Left lung (tissue), 4 donors: ENCODE measurements at regions not wholly inside any gene's neighbourhood (a gene's known extent, or its start where the extent isn't known, plus 50 kb on each side); places are given as distances from the start of the nearest gene placed in this dataset.

ENCODE experiments used
- ATAC-seq: fragments of 200-7000 bp; cut with Tn5 transposase; one replicate; pipeline ENCODE4 v1.9.1; 2020; ENCODE audit warnings: moderate library complexity
- DNase-seq, 4 donors: peaks; one replicate each; pipeline ENCODE4 v3.0.0-alpha.2; 2013 to 2020
- H3K27ac ChIP-seq, 2 donors: fragments of 200-600 bp; sonication (generic) in 1 of 2; one replicate each; pipeline versions ENCODE4 v1.5.0 to v1.8.0; 2020 to 2021
- H3K27me3 ChIP-seq, 2 donors: fragments of 200-600 bp; sonication (generic) in 1 of 2; one replicate each; pipeline versions ENCODE4 v1.5.0 to v1.8.0; 2020 to 2021
- H3K36me3 ChIP-seq, 2 donors: fragments of 200-600 bp; sonication (generic) in 1 of 2; one replicate each; pipeline versions ENCODE4 v1.5.0 to v1.8.0; 2020 to 2021
- H3K4me1 ChIP-seq, 2 donors: fragments of 200-600 bp; one replicate each; pipeline ENCODE4 v1.8.0; 2021
- H3K4me3 ChIP-seq, 2 donors: fragments of 200-600 bp; sonication (generic) in 1 of 2; one replicate each; pipeline versions ENCODE4 v1.5.0 to v1.8.0; 2020 to 2021; ENCODE audit warnings: mild to moderate bottlenecking in 1 of 2
- H3K9me3 ChIP-seq, 2 donors: fragments of 200-600 bp; sonication (generic) in 1 of 2; one replicate each; pipeline versions ENCODE4 v1.5.0 to v1.8.0; 2020 to 2021
- CTCF ChIP-seq, 2 donors: fragments of 200-600 bp; sonication (generic) in 1 of 2; IDR thresholded peaks; one replicate each; pipeline versions ENCODE4 v1.5.0 to v1.8.0; 2021; ENCODE audit warnings: antibody characterized with exemption in 2 of 2
- intact Hi-C, 2 donors: fragments of 100-400 bp; cut with DNase I; formaldehyde crosslinking; loops; one replicate each; pipeline versions ENCODE4 v1.11.2 to v1.14.2; 2022
- donor health status: DM: no; HTN: yes; CAD: no.
- donor health status: DM: no; HTN: no; CAD: no.

- H3K36me3 ChIP-seq: no peaks in the 10 kb centered on the region
- H3K27ac ChIP-seq: no peak overlapping the region
- intact Hi-C loops: no loop called here
- H3K4me3 ChIP-seq: no peak overlapping the region
- no peaks in the 10 kb centered on the region for H3K4me1 ChIP-seq
- DNase-seq: no peak
- ATAC-seq: no peak
- no peaks in the 10 kb centered on the region for H3K9me3 ChIP-seq
- no peak for TF ChIP-seq CTCF (IDR thresholded peaks at IDR 0.05)
- H3K27me3 ChIP-seq: no peaks in the 10 kb centered on the region
These were observed 166.7 kb downstream of the FAT3 start for GRCh38 chr11:92391364-92391763.

GRCh38 chr11:92391808-92392207 is 167.2 kb downstream of the FAT3 start:
- no peaks in the 10 kb centered on the region for H3K9me3 ChIP-seq
- no peak overlapping the region for H3K27ac ChIP-seq
- DNase-seq (no peak), ATAC-seq (no peak)
- H3K36me3 ChIP-seq: no peaks in the 10 kb centered on the region
- no peak for TF ChIP-seq CTCF (IDR thresholded peaks at IDR 0.05)
- no peaks in the 10 kb centered on the region for H3K27me3 ChIP-seq
- intact Hi-C loops: no loop called here
- no peak overlapping the region for H3K4me3 ChIP-seq
- H3K4me1 ChIP-seq: no peaks in the 10 kb centered on the region

- ATAC-seq: no peak
- H3K27me3 ChIP-seq: no peaks in the 10 kb centered on the region
- H3K4me1 ChIP-seq: no peaks in the 10 kb centered on the region
- no peaks in the 10 kb centered on the region for H3K9me3 ChIP-seq
- no peak for DNase-seq
- intact Hi-C loops: no loop called here
- H3K36me3 ChIP-seq: no peaks in the 10 kb centered on the region
- no peak overlapping the region for H3K27ac ChIP-seq
- H3K4me3 ChIP-seq: no peak overlapping the region
- TF ChIP-seq CTCF (IDR thresholded peaks at IDR 0.05): no peak
These were observed 168.6 kb downstream of the FAT3 start for GRCh38 chr11:92393218-92393617.

GRCh38 chr11:92396133-92396532 is 171.5 kb downstream of the FAT3 start:
- Histone ChIP-seq H3K4me1 (no peaks in the 10 kb centered on the region), H3K27me3 (no peaks in the 10 kb centered on the region), H3K4me3 (no peak overlapping the region), H3K36me3 (no peaks in the 10 kb centered on the region), H3K9me3 (no peaks in the 10 kb centered on the region), H3K27ac (no peak overlapping the region)
- intact Hi-C loops: no loop called here
- DNase-seq: no peak
- ATAC-seq: no peak
- TF ChIP-seq CTCF (IDR thresholded peaks at IDR 0.05): no peak

- Histone ChIP-seq H3K9me3 (no peaks in the 10 kb centered on the region), H3K4me1 (no peaks in the 10 kb centered on the region), H3K27me3 (no peaks in the 10 kb centered on the region), H3K4me3 (no peak overlapping the region), H3K36me3 (no peaks in the 10 kb centered on the region), H3K27ac (no peak overlapping the region)
- intact Hi-C loops: no loop called here
- ATAC-seq: no peak
- DNase-seq: no peak
- no peak for TF ChIP-seq CTCF (IDR thresholded peaks at IDR 0.05)
These were observed 172.7 kb downstream of the FAT3 start for GRCh38 chr11:92397221-92397755.
